A673 (cell line): ENCODE measurements at regions not wholly inside any gene's neighbourhood (a gene's known extent, or its start where the extent isn't known, plus 50 kb on each side); places are given as distances from the start of the nearest gene placed in this dataset.

Source experiments
- BruUV-seq: library from RNA; stranded (reverse); fragments of 400-500 nt; replicated peaks from 2 replicates; lab custom pipeline; 2021; lab: Mats Ljungman, UMichigan
- CTCF ChIA-PET: fragments of 300-600 bp; sonication (Branson Sonifier 250); formaldehyde crosslinking; loops from one replicate; lab custom pipeline; 2022; ENCODE audit warnings: antibody characterized with exemption; lab: Charles Lee
- POLR2A ChIA-PET: fragments of 300-600 bp; sonication (Branson Sonifier 250); formaldehyde crosslinking; loops from one replicate; lab custom pipeline; 2022; ENCODE audit warnings: antibody characterized with exemption; ENCODE audit not compliant: low non-redundant PET; lab: Charles Lee
- DNase-seq: peaks from one replicate; pipeline ENCODE4 v3.0.0-alpha.2; 2015; ENCODE audit warnings: low spot score
- H3K27ac ChIP-seq: fragments of 200-600 bp; sonication (generic); 2 replicates; pipeline ENCODE4 v1.5.1; 2016; ENCODE audit warnings: mixed run types, low read depth, mild to moderate bottlenecking, mixed read lengths, antibody characterized with exemption, low read length; ENCODE audit not compliant: poor library complexity, severe bottlenecking
- H3K27me3 ChIP-seq: fragments of 200-600 bp; sonication (generic); replicated peaks from 2 replicates; pipeline ENCODE4 v1.6.1; 2017; ENCODE audit warnings: mixed run types, low read depth, mild to moderate bottlenecking, mixed read lengths, antibody characterized with exemption, low read length; ENCODE audit not compliant: insufficient read depth, poor library complexity
- H3K36me3 ChIP-seq: fragments of 200-600 bp; sonication (generic); 2 replicates; pipeline ENCODE4 v1.6.1; 2016; ENCODE audit warnings: mixed run types, mild to moderate bottlenecking, mixed read lengths, antibody characterized with exemption, low read length; ENCODE audit not compliant: insufficient read depth, poor library complexity, severe bottlenecking
- H3K4me1 ChIP-seq: fragments of 200-600 bp; sonication (generic); 2 replicates; pipeline ENCODE4 v1.6.1; 2017; ENCODE audit warnings: mixed run types, mild to moderate bottlenecking, mixed read lengths, antibody characterized with exemption, low read length; ENCODE audit not compliant: insufficient read depth, poor library complexity, severe bottlenecking
- H3K4me3 ChIP-seq: fragments of 200-600 bp; sonication (generic); 2 replicates; pipeline ENCODE4 v1.5.1; 2016; ENCODE audit warnings: low read depth, mixed run types, mild to moderate bottlenecking, mixed read lengths, low read length; ENCODE audit not compliant: poor library complexity, severe bottlenecking
- H3K9me3 ChIP-seq: fragments of 200-600 bp; sonication (generic); 2 replicates; pipeline ENCODE4 v1.6.1; 2016; ENCODE audit warnings: mixed run types, low read depth, mild to moderate bottlenecking, mixed read lengths, antibody characterized with exemption, low read length; ENCODE audit not compliant: poor library complexity, severe bottlenecking
- EZH2 ChIP-seq: fragments of 200-600 bp; sonication (generic); IDR thresholded peaks from 2 replicates; pipeline ENCODE4 v1.6.1; 2017; ENCODE audit warnings: borderline replicate concordance, low read depth, mild to moderate bottlenecking, mixed read lengths, antibody characterized with exemption, low read length; ENCODE audit not compliant: poor library complexity, severe bottlenecking
- intact Hi-C: fragments of 100-400 bp; cut with micrococcal nuclease; formaldehyde crosslinking; loops from one replicate; pipeline ENCODE4 v1.10.0; 2022; ENCODE audit not compliant: unreplicated experiment
- TF ChIP-seq, protein P1 (sequence below): fragments of 300-800, 200-600 bp; sonication (generic); conservative IDR thresholded peaks from 2 replicates; pipeline ENCODE4 v1.5.1; 2017; ENCODE audit warnings: low read depth, mild to moderate bottlenecking, antibody characterized with exemption, low read length, moderate library complexity, mixed read lengths

GRCh38 chr1:204002614-204003013 is 70.3 kb upstream of the SOX13 start:
- Histone ChIP-seq H3K9me3 (no peaks in the 10 kb centered on the region), H3K4me1 (no peaks in the 10 kb centered on the region), H3K4me3 (no peak overlapping the region), H3K27me3 (no peaks in the 10 kb centered on the region), H3K27ac (no peak overlapping the region), H3K36me3 (no peaks in the 10 kb centered on the region)
- intact Hi-C loops: no loop called here
- ChIA-PET CTCF (no interaction called here), POLR2A (no interaction called here)
- TF ChIP-seq EZH2: no peak
- TF ChIP-seq, protein P1, sequence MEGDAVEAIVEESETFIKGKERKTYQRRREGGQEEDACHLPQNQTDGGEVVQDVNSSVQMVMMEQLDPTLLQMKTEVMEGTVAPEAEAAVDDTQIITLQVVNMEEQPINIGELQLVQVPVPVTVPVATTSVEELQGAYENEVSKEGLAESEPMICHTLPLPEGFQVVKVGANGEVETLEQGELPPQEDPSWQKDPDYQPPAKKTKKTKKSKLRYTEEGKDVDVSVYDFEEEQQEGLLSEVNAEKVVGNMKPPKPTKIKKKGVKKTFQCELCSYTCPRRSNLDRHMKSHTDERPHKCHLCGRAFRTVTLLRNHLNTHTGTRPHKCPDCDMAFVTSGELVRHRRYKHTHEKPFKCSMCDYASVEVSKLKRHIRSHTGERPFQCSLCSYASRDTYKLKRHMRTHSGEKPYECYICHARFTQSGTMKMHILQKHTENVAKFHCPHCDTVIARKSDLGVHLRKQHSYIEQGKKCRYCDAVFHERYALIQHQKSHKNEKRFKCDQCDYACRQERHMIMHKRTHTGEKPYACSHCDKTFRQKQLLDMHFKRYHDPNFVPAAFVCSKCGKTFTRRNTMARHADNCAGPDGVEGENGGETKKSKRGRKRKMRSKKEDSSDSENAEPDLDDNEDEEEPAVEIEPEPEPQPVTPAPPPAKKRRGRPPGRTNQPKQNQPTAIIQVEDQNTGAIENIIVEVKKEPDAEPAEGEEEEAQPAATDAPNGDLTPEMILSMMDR: no peak
- DNase-seq: no peak
- no TSS peak for BruUV-seq

- DNase-seq: no peak
- H3K4me3 ChIP-seq: no peak overlapping the region
- ChIA-PET POLR2A (no interaction called here), CTCF (no interaction called here)
- TF ChIP-seq EZH2: no peak
- TF ChIP-seq, protein P1: no peak
- H3K9me3 ChIP-seq: no peaks in the 10 kb centered on the region
- intact Hi-C loops: no loop called here
- no peaks in the 10 kb centered on the region for H3K36me3 ChIP-seq
- no peaks in the 10 kb centered on the region for H3K27me3 ChIP-seq
- no TSS peak for BruUV-seq
- H3K27ac ChIP-seq: no peak overlapping the region
- H3K4me1 ChIP-seq: no peaks in the 10 kb centered on the region
Measured at GRCh38 chr1:204003536-204003935, 69.4 kb upstream of the SOX13 start.

GRCh38 chr1:204011426-204011825 is 61.5 kb upstream of the SOX13 start:
- CTCF ChIA-PET: no interaction called here
- intact Hi-C loops: no loop called here
- no peaks in the 10 kb centered on the region for H3K4me1 ChIP-seq

More at GRCh38 chr1:204011426-204011825, 61.5 kb upstream of the SOX13 start:
- no peaks in the 10 kb centered on the region for H3K9me3 ChIP-seq
- no peak for TF ChIP-seq EZH2
- TF ChIP-seq, protein P1: no peak
- no peak overlapping the region for H3K4me3 ChIP-seq
- POLR2A ChIA-PET: no interaction called here
- H3K27ac ChIP-seq: no peak overlapping the region
- BruUV-seq: no TSS peak
- no peaks in the 10 kb centered on the region for H3K36me3 ChIP-seq
- H3K27me3 ChIP-seq: no peaks in the 10 kb centered on the region
- no peak for DNase-seq
